ENCODE measurements at regions not wholly inside any gene's neighbourhood (a gene's known extent, or its start where the extent isn't known, plus 50 kb on each side); places are given as distances from the start of the nearest gene placed in this dataset.
"Not testable (repeated sequence)": the region's sequence is repeated elsewhere in the genome, so short reads cannot be mapped to it uniquely, and the experiment has no call there.

DNA sequence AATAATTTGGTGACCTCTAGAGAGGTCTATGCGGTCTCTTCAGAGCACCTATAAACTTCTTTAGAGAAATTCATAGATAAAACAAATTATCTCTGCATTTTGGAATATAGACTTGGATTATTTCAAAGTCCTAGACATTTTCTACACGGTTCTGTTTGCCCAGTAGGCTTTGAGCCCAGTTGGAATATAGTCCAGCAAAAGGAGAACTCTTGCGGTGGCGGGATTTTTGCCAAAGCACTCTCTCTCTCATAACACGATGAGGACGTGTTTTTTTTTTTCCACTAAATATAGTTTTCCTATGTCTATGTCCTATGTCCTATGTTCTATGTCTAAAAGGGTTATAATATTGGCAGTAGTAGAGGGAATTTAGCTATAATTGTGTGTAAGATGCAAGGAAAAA is 164.9 kb upstream of the AGR3 start:
- DNase-seq (ENCODE audit: low read depth) = no peak

DNA sequence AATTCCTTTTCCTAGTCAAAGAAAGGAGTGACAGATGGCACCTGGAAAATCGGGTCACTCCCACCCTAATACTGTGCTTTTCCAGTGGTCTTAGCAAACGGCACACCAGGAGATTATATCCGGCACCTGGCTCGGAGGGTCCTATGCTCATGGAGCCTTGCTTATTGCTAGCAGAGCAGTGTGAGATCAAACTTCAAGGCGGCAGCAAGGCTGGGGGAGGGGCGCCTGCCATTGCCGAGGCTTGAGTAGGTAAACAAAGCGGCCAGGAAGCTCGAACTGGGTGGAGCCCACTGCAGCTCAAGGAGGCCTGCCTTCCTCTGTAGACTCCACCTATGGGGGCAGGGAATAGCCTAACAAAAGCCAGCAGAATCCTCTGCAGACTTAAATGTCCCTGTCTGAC is 171.4 kb upstream of the AGR3 start:
- not testable (repeated sequence) for DNase-seq (ENCODE audit: low read depth)

DNA sequence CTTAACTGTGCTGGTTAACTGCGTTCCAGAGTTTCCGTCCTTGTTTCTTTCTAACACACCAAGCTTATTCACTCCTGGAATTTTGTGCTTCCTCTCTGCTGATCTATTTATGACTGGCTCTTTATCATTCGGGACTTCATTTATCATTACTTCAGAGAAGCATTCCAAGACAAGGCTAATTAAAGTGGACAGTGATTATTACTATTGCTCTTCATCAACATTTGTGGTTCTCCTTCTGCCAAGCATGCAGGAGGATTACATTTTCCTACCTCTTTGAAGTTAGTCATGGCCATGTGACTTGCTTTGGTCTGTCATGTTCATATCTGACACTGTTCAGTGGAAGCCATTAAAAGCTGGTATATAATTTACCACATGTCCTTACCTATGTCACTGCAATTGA is 172.4 kb upstream of the AGR3 start:
- DNase-seq (ENCODE audit: low read depth) = peak; percentile 32

DNA sequence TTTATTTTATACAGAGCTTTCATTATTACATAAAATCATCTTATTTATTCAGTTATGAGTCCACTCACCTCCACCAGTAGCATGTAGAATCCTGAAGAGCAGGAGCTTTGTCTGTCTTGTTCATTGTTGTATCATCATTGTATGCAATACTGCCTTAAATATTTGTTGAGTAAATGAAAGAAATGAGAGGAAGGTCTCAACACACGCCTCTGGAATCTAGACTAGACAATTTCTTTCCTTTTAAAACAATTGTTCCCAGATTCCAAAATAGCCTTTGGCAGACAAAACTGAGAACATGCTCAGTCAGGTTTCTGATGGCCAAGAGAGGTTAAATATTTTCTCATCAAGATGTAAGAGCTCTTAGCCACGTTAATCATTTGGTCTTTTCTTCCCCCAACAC is 173.1 kb upstream of the AGR3 start:
- DNase-seq (ENCODE audit: low read depth) = no peak

DNA sequence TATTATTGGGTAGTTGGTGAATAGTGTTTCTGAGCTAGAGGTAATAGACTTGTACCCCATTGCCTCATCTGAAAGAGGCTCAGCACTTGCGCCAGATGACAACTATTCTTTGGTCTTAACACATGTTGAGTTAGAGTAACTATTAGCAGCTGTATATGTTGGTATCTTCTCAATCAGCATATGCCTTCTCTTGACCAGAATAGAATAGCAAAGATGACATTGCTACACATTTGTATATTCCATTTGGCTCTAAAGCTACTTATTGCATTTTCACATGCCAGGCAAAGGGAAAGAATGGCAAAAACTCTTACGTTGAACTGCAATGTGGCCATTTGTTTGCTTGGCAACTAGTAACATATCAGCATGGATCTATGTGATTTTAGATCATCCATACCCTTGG is 173.8 kb upstream of the AGR3 start:
- no peak for DNase-seq (ENCODE audit: low read depth)

DNA sequence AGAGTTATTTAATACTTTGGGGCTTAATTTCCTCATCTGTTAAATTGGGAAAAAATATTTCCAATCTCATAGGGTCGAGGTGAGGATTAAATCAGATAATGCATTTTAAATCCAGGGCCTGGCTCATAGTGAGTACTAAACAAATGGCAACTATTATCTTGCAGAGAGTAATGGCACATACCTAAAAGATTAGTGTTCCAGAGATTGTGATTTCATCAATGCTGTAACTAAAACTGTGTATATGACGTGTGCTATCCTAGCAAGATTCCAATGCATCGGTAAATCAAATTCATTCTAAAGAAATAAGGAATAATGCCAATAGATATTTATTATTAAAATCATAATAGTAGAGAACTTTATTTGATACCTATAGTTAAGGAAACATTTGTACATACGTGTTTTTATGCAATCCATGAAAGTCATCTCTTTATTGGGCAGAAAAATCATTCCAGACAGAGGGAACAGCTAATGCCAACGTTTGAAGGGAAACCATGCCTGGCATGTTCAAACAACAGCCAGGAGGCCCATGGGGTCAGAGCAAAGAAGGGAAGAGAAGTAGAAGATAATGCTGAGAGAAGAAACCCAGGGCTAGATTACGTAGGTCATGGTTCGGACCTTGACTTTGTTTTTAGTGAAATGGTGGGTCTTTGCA is 174.8 kb upstream of the AGR3 start:
- DNase-seq (ENCODE audit: low read depth) = peak; percentile 66

DNA sequence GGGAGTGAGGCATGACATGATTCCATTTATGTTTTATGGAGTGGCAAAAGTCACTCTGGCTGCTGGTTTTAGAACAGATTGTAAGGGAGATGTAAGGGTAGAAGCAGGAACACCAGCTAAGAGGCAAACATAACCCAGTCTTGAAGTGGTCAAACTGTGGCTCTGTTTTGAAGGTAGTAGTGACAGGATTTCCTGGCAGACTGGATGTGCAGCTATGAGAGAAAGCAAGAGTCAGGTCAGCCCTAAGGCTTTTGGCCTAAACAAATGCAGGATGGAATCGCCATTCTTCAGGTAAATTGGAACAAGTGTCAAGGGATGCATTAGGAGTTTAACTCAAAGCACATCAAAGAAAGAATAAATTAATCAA is 175.3 kb upstream of the AGR3 start:
- no peak for DNase-seq (ENCODE audit: low read depth)

DNA sequence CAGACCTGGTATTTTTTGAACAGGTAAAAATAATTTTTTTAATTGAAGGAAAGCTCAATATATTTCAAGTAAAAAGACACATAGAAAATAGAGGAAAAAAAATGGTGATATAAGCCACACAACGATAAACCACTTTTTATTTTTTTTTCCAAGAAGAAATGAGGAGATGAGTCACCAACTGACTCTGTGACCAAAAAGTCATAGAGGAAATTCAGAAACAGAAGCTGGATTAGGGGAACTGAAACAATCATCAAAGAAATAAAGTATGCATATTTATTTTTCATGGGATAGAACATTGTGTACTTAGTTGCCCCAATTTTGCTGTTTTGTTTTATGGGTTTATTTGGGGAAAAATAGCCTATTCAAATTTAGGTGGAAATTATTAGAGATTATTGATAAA is 176.8 kb upstream of the AGR3 start:
- no peak for DNase-seq (ENCODE audit: low read depth)

DNA sequence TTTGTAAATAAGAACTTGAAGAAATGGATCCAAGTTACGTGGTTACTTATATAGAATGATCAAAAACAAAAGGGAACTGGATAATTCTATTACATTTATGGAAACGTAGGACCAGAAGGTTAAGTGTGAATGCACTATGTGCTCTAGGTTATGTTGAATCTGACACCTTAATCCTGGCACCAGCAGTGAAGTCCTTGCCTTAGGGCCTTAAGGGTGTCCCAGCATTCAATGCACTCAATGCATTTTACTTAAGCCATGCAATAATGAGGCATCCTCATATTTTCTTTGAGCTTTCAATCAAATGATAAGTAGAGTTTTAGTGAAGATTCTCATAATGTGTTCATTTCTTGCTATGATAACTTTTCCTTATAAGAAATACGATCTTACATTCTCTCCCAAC is 178.3 kb upstream of the AGR3 start:
- no peak for DNase-seq (ENCODE audit: low read depth)

DNA sequence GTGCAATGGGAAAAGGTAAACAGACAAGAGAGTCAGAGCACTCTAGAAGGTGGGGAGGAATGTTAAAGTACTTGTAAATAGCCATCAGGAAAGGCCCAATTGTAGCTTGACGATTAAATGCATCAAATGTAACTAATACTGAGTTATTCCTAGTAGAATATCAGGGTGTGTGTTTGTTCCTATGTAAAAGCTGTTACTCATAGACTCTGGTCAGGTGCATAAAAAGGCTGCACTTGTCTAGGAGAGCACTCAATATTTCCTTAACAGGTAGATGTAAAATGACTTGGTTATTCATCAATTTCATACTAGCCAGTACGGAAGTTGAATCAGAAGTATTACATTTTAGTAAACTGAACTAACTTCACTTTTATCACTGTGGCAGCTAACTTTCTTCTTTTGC is 179.7 kb upstream of the AGR3 start:
- DNase-seq (ENCODE audit: low read depth) = no peak

DNA sequence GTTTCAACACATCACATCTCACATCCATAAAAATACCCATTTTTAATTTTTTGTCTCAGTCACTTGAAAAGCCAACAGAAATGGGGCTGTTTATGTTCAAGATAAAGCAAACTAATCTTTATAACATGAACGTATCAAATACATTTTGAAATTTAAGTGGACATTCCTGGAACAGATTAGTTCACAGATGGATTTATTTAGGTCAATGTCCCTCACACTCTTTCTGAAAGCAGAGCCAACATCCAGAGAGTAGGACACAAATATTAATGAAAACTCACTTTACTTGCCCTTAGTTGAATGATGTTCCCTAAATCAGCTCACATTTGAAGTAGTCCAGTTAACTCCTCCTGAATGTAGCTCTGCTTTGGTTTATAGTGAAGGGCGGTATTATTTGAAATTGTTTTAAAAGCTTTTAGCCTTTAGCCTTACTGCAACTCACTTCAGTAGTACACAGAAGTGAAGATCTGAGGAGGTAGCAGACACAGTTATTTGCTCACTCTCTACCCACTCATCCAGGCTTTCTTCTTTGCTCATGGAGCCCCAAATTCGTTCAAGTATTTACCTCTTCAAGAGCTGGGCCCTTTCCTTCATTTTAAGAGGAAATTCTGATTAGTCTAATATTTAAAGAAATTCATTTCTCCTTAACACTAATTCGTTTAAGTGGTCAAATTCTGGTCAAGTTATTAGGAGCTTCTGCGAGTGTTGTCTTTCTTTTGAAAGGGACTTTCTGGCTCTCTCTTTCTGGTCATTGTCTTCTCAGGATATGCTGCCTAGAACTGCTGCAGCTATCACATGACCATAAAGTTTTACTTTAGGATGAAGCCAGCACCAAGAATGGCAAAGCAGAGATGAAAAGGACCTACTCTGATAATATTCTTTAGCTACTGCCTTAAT is 180.6 kb upstream of the AGR3 start:
- no peak for DNase-seq (ENCODE audit: low read depth)

DNA sequence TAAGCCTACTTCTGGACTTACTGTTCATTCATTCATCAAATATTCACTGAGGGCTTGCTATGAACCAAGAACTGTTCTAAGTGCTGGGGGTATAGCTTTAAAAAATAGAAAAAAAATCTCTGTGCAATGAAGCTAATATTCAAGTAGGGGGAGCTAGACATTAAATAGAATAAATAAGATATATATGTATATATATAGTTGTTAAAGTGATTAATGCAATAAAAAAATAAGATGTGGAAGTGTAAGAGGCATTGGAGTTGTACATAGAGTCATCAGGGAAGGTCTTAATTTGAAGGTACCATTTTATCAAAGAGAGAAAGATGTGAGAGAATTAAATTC is 181.2 kb upstream of the AGR3 start:
- DNase-seq (ENCODE audit: low read depth) = peak; percentile 17

DNA sequence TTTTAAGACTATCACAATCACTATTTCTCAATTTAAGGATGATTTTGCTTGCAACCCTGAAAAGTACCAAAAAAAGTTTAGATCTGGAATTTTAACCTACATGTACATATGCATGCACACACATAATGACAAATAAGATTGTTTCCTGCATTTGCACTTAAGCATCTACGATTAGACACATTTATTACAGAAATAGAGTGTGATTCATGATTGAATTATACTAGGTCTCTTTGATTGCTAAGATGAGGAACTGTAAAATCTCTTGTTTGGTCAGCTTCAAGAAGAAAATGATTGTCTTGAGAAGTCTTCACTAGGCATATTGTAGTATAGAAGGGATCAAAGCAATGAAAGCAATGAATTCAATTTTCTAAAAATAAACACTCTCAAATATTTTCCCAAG is 185.9 kb upstream of the AGR3 start:
- no peak for DNase-seq (ENCODE audit: low read depth)

DNA sequence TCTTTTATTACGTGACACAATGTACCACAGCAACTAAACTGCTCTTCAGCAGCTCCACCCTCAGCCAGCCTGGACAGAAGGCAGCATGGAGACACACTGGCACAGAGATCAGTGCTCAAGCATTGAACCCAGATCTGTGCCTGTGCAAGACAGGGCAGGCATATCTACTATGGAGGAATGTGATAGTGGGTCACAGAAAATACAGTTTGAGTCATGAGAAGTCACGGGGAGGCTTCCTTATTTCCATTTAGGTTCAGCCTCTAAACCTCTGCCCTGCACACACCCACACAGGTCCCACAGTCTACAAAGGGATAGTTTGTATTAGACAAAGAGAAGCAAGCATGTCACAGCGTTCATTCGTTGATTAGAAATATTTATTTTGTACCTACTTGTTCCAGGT is 187.4 kb upstream of the AGR3 start:
- no peak for DNase-seq (ENCODE audit: low read depth)

DNA sequence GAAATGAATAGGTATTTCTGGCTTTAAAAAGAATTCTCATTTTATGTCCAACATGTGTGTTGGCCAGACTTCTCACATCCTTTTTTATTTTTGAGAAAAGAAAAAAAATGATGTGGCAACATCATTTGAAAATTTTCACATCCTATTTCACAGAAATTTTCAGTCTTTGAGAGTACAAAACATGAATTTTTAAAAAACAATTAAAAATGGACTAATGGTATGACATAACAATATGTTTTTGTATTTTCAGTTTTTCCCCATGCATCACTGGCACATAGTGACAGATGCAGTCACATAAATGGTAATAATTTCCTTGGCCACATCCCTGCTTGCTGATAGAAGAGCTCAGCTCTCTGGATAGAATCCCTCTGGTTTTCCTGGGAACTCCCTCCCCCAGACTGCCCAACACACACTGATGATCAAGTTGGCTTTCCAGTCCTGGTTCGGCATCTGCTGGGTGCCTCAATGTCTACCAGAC is 188.5 kb upstream of the AGR3 start:
- DNase-seq (ENCODE audit: low read depth) = peak; percentile 11

DNA sequence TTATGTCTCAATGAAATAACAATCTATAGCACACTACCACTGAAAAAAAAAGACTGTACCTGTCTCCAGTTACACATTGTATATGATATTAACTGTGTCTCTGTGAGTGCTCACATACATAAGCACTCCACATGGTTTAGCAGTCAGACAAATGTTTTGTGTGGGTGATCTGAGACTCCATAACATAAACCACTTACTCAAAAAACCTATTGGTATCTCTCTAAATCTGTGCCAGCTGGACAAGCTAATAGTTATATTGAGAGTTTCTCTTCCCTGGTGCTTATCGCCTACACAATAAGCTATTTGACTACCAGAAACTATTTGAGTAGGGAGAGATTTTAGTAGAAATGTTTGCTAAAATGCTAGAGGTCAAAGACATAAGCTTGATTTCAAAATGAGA is 190.1 kb upstream of the AGR3 start:
- no peak for DNase-seq (ENCODE audit: low read depth)

DNA sequence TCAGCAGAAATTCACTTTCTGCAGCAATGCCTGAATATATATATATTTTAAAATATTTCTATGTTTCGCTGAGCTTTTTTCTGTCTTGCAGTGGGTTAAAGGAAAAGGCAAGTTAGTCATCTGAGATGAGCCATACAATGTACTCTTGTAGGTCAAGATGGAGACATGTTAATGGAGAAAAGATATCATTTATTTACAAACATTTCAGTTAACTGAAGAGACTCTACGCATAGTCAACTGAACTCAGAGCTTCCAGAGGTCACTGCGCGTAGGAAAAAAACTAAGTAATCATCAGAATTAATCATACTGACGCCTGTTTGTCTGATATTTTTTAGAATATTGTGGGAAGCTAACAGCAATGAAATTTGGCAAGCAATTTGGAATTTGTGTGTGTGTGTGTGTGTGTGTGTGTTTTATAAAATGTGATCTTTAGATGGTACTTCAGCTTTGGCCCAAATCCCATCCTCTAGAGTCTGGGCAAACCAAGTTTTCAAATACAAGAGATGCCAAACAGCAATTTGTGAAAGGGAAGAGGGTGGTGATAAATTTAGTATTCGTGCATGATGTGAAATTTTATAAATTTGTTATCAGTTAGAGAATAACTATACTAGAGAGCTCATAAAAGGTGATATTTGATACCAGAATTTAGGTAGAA is 193.9 kb upstream of the AGR3 start:
- DNase-seq (ENCODE audit: low read depth) = peak; percentile 11

DNA sequence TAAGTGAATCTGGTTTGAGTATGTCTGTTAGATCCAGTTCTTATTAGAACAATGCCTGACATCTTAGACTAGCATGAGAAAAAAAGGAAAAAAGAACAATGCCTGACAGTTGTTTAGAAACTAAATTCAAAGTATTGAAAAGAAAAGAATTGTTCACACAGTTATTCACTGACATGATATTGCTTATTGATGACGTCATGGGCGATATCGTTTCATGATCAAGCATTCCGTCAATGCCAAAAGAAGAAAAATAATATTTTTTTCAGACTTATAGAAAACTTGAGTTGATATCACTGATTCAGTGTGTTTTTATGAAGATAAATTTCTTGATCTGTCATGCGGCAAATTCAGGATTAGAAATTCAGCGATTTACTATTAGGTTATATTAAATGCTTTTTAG is 196.5 kb upstream of the AGR3 start:
- no peak for DNase-seq (ENCODE audit: low read depth)

DNA sequence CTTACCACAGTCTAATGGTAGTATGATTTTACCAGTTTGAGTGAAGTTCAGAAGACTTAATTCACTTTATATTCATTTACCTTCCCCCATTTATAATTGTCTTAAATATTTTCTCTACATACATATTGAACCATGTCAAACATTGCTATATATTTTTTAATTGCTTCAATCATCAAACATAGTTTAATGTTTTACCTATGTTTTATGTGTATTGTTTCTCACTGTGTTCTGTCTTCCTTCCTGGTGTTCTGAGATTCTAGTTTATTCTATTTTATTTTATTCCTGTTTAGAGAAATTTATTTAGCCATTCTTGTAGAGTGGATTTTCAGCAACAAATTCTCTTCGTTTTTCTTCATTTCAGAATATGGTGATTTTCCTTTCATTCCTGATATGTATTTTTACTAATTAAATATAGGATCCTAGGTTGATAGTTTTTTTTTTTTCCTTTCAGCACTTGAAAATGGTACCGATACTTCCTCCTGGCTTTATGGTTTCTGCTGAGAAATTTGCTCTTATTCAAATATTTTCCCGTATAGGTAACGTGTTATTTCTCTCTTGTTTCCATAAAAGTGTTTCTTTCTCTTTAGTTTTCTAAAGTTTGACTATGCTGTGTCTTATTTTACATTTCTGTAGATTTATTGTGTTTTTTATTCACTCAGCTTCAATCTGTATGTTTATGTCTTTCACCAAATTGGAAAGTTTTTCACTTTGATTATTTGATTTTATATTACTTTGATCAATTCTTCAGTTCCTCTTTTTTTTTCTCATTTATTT is 201.8 kb upstream of the AGR3 start:
- DNase-seq (ENCODE audit: low read depth) = no peak

DNA sequence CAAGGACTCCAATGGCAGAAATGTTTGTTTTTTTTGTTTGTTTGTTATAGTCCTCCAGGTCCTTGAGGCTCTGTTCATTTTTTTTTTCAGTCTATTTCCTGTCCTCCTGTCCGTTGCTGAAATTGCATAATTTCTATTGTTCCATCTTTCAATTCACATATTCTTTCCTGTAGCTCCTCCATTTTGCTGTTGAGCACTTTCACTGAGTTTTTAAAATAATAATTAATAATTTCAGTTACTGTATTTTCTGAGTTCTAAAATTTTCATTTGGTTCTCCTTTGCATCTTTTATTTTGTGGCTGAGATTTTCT is 202.3 kb upstream of the AGR3 start:
- DNase-seq (ENCODE audit: low read depth) = no peak

DNA sequence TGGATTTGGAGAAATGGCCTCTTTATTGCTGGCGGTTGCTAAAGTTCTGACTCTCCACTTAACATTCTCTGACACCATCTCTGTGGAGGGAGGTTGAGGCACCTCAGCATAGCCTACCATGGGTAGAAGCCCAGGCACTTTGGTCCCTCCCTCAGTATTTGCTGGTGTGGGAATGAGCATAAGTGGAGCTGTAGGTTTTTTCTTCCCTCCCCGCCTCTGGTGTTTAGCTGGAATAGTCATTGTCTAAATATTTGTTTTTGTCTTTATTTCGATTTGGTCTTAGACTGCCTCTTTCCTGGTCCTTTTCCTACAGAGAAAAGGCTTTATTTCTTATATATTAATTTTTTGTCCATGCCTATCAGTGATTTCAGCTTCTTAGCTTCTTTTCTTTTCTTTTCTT is 203.4 kb upstream of the AGR3 start:
- no peak for DNase-seq (ENCODE audit: low read depth)

DNA sequence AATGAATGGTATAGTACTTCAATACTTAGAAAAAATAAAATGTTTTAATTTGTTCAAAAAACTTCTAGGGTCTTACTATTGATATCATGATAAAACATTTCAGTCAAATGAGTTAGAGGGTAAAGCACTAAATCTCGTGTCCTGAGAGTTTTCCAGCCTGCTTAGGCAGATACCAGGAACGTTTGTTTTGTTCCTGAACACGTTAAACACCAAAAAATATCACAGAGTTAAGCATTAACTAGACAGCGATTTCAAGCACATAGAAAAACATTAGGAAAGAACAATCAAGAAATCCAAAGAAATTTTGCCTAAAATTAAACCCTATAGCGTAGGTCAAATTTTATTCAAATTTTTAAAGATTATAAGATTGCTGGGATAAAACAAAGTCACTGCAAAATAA is 204.6 kb upstream of the AGR3 start:
- DNase-seq (ENCODE audit: low read depth) = no peak

DNA sequence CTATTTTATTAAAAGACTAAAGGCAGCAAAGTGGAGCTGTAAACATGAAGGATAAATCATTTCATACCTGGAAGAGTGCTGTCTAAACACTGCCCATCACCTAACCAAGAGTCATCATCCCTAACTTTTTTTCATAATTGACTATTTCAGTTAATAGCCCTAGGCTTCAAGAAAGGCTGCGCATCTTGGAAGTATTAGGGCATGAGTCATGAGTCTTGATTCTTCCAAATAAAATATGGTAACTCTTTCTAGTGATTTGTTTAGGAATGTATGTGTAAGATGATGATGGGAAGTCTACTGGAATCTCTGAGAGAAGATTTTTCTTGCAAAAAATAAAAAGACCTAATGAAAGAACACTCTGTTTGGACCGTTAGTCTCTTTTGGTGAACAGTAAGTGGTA is 207.7 kb upstream of the AHR start:
- peak; percentile 34 for DNase-seq (ENCODE audit: low read depth)

All from amniotic epithelial cell (primary cell).